A549 (cell line): ENCODE measurements at regions not wholly inside any gene's neighbourhood (a gene's known extent, or its start where the extent isn't known, plus 50 kb on each side); places are given as distances from the start of the nearest gene placed in this dataset.

Experiments
- ATAC-seq, 2 experiments: fragments of 200-7000 bp in 1 of 2; fragments of >200 bp in 1 of 2; cut with Nextera tagmentation in 1 of 2; cut with Tn5 transposase in 1 of 2; 3 replicates each; pipeline versions ENCODE4 v1.8.0 to v1.9.1; 2018 to 2020; ENCODE audit warnings: mild to moderate bottlenecking in 1 of 2, moderate library complexity in 1 of 2
- CTCF ChIA-PET: fragments of 300-600 bp; sonication (Branson Sonifier 250); formaldehyde crosslinking; extraction: SDS; loops from one replicate; lab custom pipeline; 2021; ENCODE audit warnings: antibody characterized with exemption, inconsistent platforms; lab: Yijun Ruan, JAX
- POLR2A ChIA-PET: fragments of 350-600 bp; formaldehyde crosslinking; extraction: SDS; loops from one replicate; lab custom pipeline; 2021; ENCODE audit warnings: antibody characterized with exemption, inconsistent platforms; lab: Yijun Ruan, JAX
- DNase-seq, 2 experiments: peaks; one replicate each; pipeline versions ENCODE4 v3.0.0 to v3.0.0-alpha.2; 2011 to 2016; ENCODE audit warnings: low read depth in 1 of 2, low spot score in 1 of 2
- FAIRE-seq: peaks from 2 replicates; lab custom pipeline; 2011; peaks lifted over from hg19 to GRCh38; lab: Jason Lieb, UNC
- H3K27ac ChIP-seq, 2 experiments: fragments of >200 bp; sonication (Bioruptor Twin); formaldehyde crosslinking; 3 replicates each; pipeline ENCODE4 v1.5.1; 2016 to 2017
- H3K4me1 ChIP-seq: fragments of >200 bp; sonication (Bioruptor Twin); formaldehyde crosslinking; 3 replicates; pipeline ENCODE4 v1.6.1; 2016
- H3K4me2 ChIP-seq: fragments of >200 bp; sonication (Bioruptor Twin); formaldehyde crosslinking; 3 replicates; pipeline ENCODE4 v1.6.1; 2016
- H3K4me3 ChIP-seq: fragments of >200 bp; sonication (Bioruptor Twin); formaldehyde crosslinking; 3 replicates; pipeline ENCODE4 v1.5.1; 2016
- H3K9me3 ChIP-seq: fragments of >200 bp; sonication (Bioruptor Twin); formaldehyde crosslinking; 3 replicates; pipeline ENCODE4 v1.6.1; 2016
- BHLHE40 ChIP-seq: IDR thresholded peaks from 2 replicates; pipeline ENCODE4 v1.6.1; 2012; ENCODE audit warnings: low read depth, low read length, inconsistent platforms
- HEYL ChIP-seq: fragments of 250-450 bp; sonication (Bioruptor Pico); IDR thresholded peaks from 2 replicates; pipeline ENCODE4 v1.8.0; 2021; ENCODE audit warnings: mild to moderate bottlenecking, moderate library complexity
- HOXB5 ChIP-seq: fragments of 250-450 bp; sonication (Bioruptor Pico); IDR thresholded peaks from 2 replicates; pipeline ENCODE4 v1.5.0; 2020; ENCODE audit warnings: mild to moderate bottlenecking, moderate library complexity
- JUN ChIP-seq, 2 experiments: fragments of >200 bp; sonication (Bioruptor Twin); formaldehyde crosslinking; IDR thresholded peaks; 2 replicates in 1 of 2; 3 replicates in 1 of 2; pipeline ENCODE4 v1.6.1; 2016 to 2017
- MAFK ChIP-seq: fragments of 450-650 bp; IDR thresholded peaks from 2 replicates; pipeline ENCODE4 v1.6.1; 2014; ENCODE audit not compliant: partially characterized antibody
- MYC ChIP-seq: IDR thresholded peaks from 2 replicates; pipeline ENCODE4 v1.6.1; 2012; ENCODE audit warnings: mild to moderate bottlenecking, inconsistent platforms, low read length, improper control_type of control experiment, borderline replicate concordance
- NFE2L2 ChIP-seq: fragments of 150-350 bp; conservative IDR thresholded peaks from 2 replicates; pipeline ENCODE4 v1.6.1; 2014; ENCODE audit warnings: low read length
- NR3C1 ChIP-seq: fragments of >200 bp; sonication (Bioruptor Twin); formaldehyde crosslinking; IDR thresholded peaks from 3 replicates; pipeline ENCODE4 v1.6.1; 2017
- PHF8 ChIP-seq: fragments of 200-600 bp; sonication (generic); IDR thresholded peaks from 2 replicates; pipeline ENCODE4 v1.6.1; 2016; ENCODE audit warnings: low read depth, mild to moderate bottlenecking, antibody characterized with exemption, moderate library complexity, borderline replicate concordance
- POLR2A ChIP-seq: IDR thresholded peaks from 2 replicates; pipeline ENCODE4 v1.6.1; 2012; ENCODE audit warnings: mild to moderate bottlenecking, low read length
- SREBF2 ChIP-seq: fragments of 450-650 bp; IDR thresholded peaks from 2 replicates; pipeline ENCODE4 v1.6.1; 2014; ENCODE audit warnings: mild to moderate bottlenecking, moderate library complexity
- TP53 ChIP-seq: fragments of 250-450 bp; sonication (Bioruptor Pico); IDR thresholded peaks from 2 replicates; pipeline ENCODE4 v1.5.0; 2021; ENCODE audit warnings: mild to moderate bottlenecking, moderate library complexity
- WGBS: methylation state at CpG from one replicate; pipeline ENCODE4 v1.1.6; 2017; ENCODE audit errors: missing lambda C conversion rate; 5-methylcytosine and 5-hydroxymethylcytosine counted together
- TF ChIP-seq, protein P1 (sequence below): fragments of >200 bp; sonication (Bioruptor Twin); formaldehyde crosslinking; IDR thresholded peaks from 3 replicates; pipeline ENCODE4 v1.5.1; 2016
- TF ChIP-seq, protein P2 (sequence below): fragments of >200 bp; sonication (Bioruptor Twin); formaldehyde crosslinking; IDR thresholded peaks from 3 replicates; pipeline ENCODE4 v1.6.1; 2016
- TF ChIP-seq, protein P3 (sequence below): fragments of 450-650 bp; IDR thresholded peaks from 2 replicates; pipeline ENCODE4 v1.6.1; 2014; ENCODE audit warnings: antibody characterized with exemption
- TF ChIP-seq, protein P4 (sequence below): IDR thresholded peaks from 2 replicates; pipeline ENCODE4 v1.6.1; 2012; ENCODE audit warnings: low read depth, borderline replicate concordance
- TF ChIP-seq, protein P5 (sequence below): fragments of 250-450 bp; sonication (Bioruptor Pico); IDR thresholded peaks from 2 replicates; pipeline ENCODE4 v1.5.0; 2021; ENCODE audit warnings: mild to moderate bottlenecking, moderate library complexity, borderline replicate concordance
- TF ChIP-seq, protein P6 (sequence below): fragments of 200-600 bp; sonication (generic); IDR thresholded peaks from 2 replicates; pipeline ENCODE4 v1.6.1; 2016; ENCODE audit warnings: antibody characterized with exemption, mild to moderate bottlenecking, moderate library complexity
- TF ChIP-seq, protein P7 (sequence below): IDR thresholded peaks from 2 replicates; pipeline ENCODE4 v1.6.1; 2012

DNA sequence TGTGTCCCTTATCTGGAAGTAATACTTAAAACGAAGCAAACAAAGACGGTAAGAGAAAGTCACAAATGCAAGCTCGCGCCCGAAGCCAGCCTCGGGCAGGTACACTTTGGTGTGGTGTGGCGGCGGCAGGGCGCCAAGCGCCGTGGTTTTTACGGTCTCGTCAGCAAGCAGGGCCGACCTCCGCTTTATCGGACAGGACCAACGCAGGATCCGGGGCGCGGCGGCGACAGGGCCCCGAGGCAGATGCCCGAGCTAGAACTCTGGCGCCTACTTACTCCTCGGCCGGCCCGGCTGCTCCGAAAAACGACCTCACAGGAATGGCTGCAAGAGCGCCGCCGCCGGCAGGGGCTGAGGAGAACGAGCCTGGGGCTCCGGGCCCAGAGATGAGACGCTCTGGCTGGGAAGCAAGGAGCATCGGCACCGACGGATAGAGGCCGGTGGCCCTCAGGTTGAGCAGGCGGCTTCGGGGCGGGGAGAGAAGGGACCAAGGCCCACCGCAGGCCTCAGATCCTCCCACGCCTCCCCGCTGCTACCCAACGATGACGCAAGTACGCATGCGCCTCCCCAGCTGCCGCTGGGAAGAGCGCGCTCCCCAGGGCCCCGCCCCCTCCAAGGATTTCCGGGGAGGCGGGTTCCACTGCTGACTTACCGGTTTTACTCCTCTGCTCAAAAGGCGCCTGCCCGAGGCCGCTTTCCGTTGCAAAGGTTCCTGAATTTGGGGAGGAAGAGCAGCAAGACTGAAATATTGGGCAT, 60.6 kb downstream of the FAM217A start:
- no peak for FAIRE-seq
- DNase-seq: peak; percentile 63 to 95
- TF ChIP-seq MYC (no peak), TP53 (CRISPR knock-in tag) (no peak; the same call in 1 of the 2 replicates), BHLHE40 (no peak), SREBF2 (no peak), NR3C1 (no peak), NFE2L2 (no peak), PHF8 (peak; percentile 85), JUN (IDR thresholded peaks at IDR 0.05) (peak in 1 of 2 experiments; percentile 66; a peak in 3 of 5 replicates), HEYL (no peak), MAFK (peak; percentile 18), POLR2A (peak; percentile 64), HOXB5 (no peak)
- TF ChIP-seq, protein P1, sequence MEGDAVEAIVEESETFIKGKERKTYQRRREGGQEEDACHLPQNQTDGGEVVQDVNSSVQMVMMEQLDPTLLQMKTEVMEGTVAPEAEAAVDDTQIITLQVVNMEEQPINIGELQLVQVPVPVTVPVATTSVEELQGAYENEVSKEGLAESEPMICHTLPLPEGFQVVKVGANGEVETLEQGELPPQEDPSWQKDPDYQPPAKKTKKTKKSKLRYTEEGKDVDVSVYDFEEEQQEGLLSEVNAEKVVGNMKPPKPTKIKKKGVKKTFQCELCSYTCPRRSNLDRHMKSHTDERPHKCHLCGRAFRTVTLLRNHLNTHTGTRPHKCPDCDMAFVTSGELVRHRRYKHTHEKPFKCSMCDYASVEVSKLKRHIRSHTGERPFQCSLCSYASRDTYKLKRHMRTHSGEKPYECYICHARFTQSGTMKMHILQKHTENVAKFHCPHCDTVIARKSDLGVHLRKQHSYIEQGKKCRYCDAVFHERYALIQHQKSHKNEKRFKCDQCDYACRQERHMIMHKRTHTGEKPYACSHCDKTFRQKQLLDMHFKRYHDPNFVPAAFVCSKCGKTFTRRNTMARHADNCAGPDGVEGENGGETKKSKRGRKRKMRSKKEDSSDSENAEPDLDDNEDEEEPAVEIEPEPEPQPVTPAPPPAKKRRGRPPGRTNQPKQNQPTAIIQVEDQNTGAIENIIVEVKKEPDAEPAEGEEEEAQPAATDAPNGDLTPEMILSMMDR: peak; percentile 26; the same call in 1 of the 3 replicates
- TF ChIP-seq, protein P2, sequence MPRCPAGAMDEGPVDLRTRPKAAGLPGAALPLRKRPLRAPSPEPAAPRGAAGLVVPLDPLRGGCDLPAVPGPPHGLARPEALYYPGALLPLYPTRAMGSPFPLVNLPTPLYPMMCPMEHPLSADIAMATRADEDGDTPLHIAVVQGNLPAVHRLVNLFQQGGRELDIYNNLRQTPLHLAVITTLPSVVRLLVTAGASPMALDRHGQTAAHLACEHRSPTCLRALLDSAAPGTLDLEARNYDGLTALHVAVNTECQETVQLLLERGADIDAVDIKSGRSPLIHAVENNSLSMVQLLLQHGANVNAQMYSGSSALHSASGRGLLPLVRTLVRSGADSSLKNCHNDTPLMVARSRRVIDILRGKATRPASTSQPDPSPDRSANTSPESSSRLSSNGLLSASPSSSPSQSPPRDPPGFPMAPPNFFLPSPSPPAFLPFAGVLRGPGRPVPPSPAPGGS: peak; percentile 77; the same call in 2 of the 3 replicates
- TF ChIP-seq, protein P3, sequence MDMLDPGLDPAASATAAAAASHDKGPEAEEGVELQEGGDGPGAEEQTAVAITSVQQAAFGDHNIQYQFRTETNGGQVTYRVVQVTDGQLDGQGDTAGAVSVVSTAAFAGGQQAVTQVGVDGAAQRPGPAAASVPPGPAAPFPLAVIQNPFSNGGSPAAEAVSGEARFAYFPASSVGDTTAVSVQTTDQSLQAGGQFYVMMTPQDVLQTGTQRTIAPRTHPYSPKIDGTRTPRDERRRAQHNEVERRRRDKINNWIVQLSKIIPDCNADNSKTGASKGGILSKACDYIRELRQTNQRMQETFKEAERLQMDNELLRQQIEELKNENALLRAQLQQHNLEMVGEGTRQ: no peak
- TF ChIP-seq, protein P4, sequence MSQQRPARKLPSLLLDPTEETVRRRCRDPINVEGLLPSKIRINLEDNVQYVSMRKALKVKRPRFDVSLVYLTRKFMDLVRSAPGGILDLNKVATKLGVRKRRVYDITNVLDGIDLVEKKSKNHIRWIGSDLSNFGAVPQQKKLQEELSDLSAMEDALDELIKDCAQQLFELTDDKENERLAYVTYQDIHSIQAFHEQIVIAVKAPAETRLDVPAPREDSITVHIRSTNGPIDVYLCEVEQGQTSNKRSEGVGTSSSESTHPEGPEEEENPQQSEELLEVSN: 0 out of 2 replicates have a peak, but pooled peaks have one; percentile 41
- TF ChIP-seq, protein P5, sequence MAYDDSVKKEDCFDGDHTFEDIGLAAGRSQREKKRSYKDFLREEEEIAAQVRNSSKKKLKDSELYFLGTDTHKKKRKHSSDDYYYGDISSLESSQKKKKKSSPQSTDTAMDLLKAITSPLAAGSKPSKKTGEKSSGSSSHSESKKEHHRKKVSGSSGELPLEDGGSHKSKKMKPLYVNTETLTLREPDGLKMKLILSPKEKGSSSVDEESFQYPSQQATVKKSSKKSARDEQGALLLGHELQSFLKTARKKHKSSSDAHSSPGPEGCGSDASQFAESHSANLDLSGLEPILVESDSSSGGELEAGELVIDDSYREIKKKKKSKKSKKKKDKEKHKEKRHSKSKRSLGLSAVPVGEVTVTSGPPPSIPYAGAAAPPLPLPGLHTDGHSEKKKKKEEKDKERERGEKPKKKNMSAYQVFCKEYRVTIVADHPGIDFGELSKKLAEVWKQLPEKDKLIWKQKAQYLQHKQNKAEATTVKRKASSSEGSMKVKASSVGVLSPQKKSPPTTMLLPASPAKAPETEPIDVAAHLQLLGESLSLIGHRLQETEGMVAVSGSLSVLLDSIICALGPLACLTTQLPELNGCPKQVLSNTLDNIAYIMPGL (CRISPR knock-in tag): peak; percentile 70; the same call in 1 of the 2 replicates
- TF ChIP-seq, protein P6, sequence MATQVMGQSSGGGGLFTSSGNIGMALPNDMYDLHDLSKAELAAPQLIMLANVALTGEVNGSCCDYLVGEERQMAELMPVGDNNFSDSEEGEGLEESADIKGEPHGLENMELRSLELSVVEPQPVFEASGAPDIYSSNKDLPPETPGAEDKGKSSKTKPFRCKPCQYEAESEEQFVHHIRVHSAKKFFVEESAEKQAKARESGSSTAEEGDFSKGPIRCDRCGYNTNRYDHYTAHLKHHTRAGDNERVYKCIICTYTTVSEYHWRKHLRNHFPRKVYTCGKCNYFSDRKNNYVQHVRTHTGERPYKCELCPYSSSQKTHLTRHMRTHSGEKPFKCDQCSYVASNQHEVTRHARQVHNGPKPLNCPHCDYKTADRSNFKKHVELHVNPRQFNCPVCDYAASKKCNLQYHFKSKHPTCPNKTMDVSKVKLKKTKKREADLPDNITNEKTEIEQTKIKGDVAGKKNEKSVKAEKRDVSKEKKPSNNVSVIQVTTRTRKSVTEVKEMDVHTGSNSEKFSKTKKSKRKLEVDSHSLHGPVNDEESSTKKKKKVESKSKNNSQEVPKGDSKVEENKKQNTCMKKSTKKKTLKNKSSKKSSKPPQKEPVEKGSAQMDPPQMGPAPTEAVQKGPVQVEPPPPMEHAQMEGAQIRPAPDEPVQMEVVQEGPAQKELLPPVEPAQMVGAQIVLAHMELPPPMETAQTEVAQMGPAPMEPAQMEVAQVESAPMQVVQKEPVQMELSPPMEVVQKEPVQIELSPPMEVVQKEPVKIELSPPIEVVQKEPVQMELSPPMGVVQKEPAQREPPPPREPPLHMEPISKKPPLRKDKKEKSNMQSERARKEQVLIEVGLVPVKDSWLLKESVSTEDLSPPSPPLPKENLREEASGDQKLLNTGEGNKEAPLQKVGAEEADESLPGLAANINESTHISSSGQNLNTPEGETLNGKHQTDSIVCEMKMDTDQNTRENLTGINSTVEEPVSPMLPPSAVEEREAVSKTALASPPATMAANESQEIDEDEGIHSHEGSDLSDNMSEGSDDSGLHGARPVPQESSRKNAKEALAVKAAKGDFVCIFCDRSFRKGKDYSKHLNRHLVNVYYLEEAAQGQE: no peak
- TF ChIP-seq, protein P7, sequence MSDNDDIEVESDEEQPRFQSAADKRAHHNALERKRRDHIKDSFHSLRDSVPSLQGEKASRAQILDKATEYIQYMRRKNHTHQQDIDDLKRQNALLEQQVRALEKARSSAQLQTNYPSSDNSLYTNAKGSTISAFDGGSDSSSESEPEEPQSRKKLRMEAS: peak; percentile 76
- TF ChIP-seq, all 56 proteins: peak for 9
- Histone ChIP-seq H3K9me3 (no peaks in the 10 kb centered on the region), H3K4me1 (peaks cover 28% of the 10 kb centered on the region), H3K27ac (peak overlapping the region; percentile 93 to 97), H3K4me2 (peak overlapping the region; percentile 80), H3K4me3 (peak overlapping the region; percentile 70)
- peak; percentile 73 to 80 for ATAC-seq
- WGBS: 0% methylated on average over 16 of the region's 62 CpGs
- ChIA-PET CTCF (interaction anchor here (0.7 to 2.0 kb wide), 4 partner anchors 10 to 807 kb away, joined by 3 to 7 read pairs (median 4); no protein-coding TSS in a partner anchor), POLR2A (interaction anchor here (0.6 to 1.3 kb wide), 7 partner anchors 18 to 230 kb away, joined by 3 to 4 read pairs (median 3); no protein-coding TSS in a partner anchor)
